ENCODE measurements at regions not wholly inside any gene's neighbourhood (a gene's known extent, or its start where the extent isn't known, plus 50 kb on each side); places are given as distances from the start of the nearest gene placed in this dataset.

DNA sequence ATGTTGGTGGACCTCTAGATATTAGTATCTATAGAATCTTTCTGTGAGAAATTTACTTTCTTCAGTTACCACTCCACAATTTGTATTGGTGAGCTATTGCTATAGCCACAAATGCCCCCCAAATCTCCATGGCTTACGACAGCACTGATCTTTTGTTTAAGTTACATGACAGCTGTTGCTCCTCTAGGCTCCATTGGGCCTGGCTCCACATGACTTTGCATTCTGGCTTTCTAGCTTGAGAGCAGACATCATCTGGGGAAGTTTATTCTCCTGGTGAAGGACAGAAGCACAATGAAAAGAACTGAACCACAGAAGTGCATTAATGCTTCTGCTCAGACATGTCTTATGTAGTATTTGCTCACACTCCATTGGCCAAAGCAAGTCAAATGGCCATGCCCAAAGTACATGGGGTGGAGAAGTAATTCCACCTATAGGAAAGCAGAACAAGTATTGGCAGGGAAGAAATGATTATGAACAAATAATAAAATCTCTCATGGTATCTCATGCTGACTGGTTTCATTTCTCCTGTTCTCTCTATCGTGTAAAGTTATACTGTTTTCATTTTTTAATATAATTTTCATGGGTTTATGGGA, 126.6 kb upstream of the FAM9C start:
- no peak for TF ChIP-seq ZBTB21 (CRISPR knock-in tag; IDR thresholded peaks at IDR 0.05; ENCODE audit: borderline replicate concordance)
- TF ChIP-seq, protein P1, sequence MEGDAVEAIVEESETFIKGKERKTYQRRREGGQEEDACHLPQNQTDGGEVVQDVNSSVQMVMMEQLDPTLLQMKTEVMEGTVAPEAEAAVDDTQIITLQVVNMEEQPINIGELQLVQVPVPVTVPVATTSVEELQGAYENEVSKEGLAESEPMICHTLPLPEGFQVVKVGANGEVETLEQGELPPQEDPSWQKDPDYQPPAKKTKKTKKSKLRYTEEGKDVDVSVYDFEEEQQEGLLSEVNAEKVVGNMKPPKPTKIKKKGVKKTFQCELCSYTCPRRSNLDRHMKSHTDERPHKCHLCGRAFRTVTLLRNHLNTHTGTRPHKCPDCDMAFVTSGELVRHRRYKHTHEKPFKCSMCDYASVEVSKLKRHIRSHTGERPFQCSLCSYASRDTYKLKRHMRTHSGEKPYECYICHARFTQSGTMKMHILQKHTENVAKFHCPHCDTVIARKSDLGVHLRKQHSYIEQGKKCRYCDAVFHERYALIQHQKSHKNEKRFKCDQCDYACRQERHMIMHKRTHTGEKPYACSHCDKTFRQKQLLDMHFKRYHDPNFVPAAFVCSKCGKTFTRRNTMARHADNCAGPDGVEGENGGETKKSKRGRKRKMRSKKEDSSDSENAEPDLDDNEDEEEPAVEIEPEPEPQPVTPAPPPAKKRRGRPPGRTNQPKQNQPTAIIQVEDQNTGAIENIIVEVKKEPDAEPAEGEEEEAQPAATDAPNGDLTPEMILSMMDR (IDR thresholded peaks at IDR 0.05), result no peak
- TF ChIP-seq, protein P2, sequence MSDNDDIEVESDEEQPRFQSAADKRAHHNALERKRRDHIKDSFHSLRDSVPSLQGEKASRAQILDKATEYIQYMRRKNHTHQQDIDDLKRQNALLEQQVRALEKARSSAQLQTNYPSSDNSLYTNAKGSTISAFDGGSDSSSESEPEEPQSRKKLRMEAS (CRISPR knock-in tag; IDR thresholded peaks at IDR 0.05), result no peak
- TF ChIP-seq, protein P3, sequence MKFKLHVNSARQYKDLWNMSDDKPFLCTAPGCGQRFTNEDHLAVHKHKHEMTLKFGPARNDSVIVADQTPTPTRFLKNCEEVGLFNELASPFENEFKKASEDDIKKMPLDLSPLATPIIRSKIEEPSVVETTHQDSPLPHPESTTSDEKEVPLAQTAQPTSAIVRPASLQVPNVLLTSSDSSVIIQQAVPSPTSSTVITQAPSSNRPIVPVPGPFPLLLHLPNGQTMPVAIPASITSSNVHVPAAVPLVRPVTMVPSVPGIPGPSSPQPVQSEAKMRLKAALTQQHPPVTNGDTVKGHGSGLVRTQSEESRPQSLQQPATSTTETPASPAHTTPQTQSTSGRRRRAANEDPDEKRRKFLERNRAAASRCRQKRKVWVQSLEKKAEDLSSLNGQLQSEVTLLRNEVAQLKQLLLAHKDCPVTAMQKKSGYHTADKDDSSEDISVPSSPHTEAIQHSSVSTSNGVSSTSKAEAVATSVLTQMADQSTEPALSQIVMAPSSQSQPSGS (CRISPR knock-in tag; IDR thresholded peaks at IDR 0.05; ENCODE audit: borderline replicate concordance, low read depth), result no peak
- TF ChIP-seq SP1 (CRISPR knock-in tag; conservative IDR thresholded peaks at IDR 0.05), result no peak
- no peak for TF ChIP-seq FOXJ3 (CRISPR knock-in tag; IDR thresholded peaks at IDR 0.05; ENCODE audit: borderline replicate concordance)

Data from WTC11 (cell line).